NOMO-1 treated with dmso at 0.1 percent for 144 hours (cell line): ENCODE measurements at regions not wholly inside any gene's neighbourhood (a gene's known extent, or its start where the extent isn't known, plus 50 kb on each side); places are given as distances from the start of the nearest gene placed in this dataset.
"Not testable (repeated sequence)": the region's sequence is repeated elsewhere in the genome, so short reads cannot be mapped to it uniquely, and the experiment has no call there.

Experiments
- DNase-seq: peaks from one replicate; lab custom pipeline; 2025; ENCODE audit not compliant: unreplicated experiment; lab: John Stamatoyannopoulos, UW

DNA sequence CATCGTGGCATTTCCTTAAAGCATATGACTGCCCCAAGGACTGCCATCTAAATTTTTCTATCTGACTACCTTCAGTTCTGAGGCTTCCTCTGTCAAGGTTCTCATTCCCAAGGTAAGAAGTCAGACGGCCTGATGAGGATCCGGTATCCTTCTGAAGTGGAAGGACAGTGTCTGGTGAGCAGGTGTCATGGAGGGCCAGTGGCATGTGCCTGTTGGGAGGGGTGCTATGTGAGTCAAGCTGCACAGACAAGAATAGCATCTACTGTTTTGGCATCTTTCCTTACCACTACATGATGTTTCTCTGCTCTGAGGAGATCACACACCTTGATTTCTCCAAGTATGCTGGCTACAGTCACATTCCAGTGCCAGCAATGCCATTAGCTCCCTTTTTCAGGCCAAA is 99.6 kb upstream of the RGS1 start:
- DNase-seq = no peak

DNA sequence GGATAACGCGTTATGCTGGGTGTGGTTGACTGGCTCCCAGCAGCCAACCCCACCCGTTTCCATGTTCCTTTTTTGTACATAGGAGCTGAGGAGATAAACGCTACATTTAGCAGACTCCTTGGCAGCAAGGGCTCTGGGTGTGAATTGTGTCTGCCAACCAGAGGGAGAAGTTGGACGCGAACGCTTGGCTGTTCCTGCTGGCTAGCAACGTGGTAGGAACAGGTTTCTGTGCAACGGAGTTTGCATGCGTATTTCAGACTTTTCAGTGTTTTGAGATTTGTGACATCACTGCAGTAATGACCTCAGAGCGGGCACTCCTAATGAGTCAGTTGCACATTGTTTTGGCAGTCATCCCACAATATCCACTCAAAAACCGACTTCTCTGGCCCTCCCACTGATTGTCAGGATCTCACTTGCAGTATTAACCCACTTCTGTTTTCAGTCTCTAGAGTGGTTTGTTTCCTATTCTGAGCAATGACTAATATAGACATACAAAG is 98.7 kb upstream of the RGS1 start:
- DNase-seq = peak; percentile 9

DNA sequence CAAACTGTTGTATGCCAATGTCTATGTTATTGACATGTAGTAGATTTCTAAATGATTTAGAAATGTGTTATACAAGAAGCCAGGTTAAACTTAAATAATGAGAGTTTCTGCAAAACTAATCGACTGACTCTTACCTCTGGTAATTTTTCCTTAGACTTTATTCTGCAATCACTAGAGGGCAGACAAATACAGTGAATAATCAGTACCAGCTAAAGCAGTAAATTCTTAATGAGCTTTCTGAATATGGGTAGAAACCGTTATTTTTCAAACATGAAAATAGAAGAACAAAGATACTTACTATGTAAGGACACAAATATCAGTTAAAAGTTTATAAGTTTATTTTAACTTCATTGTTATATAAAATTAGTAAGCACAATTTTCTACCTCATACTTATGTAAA is 97.9 kb upstream of the RGS1 start:
- DNase-seq = no peak

DNA sequence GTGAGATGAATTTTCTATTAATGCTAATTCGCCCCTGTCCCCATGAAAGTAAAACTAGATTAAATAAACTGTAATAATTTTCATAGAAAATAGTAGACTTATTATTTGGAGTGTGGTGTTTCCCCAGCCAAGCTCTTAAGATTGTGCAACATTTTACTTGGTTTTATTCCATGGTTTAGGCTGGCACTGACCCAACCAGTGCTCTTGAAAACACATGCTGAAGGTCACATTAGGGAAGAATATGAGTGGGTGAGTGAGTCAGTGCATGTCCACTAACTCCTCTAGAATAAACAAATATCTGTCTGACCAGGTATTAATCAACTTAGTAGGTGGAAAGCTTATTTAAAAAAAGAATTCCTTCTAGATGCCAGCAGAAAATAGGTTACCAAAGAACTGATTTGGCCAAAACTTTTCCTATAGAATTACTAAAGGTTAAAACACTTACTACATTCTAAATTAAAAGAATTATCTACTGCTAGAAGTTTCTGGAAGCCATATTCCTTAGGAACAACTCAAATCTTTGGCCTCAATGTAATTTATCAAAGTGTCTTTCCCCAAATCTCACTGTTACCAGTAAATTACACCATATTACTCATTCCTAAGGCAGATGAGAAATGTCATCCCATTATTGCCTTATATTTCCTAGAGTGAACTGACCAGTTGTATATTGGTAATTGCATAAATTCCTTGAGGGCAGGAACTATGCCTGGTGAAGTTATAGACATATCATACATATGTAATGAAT is 89.7 kb upstream of the RGS1 start:
- no peak for DNase-seq

DNA sequence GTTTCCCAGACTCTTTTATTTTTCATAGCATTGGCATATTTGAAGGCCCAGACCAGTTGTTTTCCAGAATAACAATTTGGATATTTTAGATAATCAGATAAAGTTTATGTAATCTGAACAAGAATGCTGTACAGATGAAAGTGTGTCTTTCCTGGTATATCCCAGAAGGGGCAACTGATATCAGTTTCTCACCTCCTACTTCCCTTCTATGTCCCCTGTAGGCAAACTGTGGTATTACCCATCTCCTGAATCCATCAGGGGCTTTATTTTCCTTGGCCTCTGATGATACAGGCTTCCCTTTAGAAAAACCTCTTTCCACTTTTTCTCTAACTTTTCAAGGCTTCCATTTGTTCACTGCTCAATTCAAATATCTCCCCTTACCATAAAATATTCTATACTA is 87.5 kb upstream of the RGS1 start:
- no peak for DNase-seq

DNA sequence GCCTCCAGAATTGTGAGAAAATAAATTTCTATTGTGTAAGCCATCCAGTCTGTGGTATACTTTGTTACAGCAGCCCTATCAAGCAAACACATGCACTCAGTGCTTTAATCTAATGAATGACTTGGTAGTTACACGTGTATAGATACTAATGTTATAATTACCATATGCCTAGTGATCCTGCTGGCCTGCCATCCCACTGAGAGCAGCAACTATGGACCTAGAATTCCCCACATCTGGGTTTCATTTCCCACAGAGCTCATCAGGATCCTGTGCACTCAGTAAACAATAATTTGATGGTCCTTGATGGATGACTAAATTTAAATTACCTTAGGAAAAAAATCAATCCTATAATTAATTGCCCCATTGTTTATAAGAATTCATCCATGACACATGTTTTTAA is 86.5 kb upstream of the RGS1 start:
- no peak for DNase-seq

DNA sequence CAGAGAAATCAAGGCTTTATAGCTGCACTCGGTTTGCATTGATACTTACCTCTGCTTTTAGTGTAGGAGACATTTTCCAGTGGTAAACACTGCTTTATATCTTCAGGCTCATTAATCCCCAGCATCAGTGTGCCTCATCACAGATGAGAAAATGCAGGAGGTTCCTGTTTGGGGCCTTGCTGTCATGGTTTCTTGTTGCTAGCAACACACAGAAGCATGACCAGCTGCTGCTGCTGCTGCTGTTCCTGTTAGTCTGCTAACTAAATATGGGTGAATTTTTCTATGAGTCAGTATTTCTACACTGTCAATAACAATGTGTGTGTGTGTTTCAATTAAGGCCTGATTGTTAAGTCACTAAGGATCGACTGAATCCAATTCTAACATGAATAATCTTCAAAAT is 85.8 kb upstream of the RGS1 start:
- DNase-seq = no peak

DNA sequence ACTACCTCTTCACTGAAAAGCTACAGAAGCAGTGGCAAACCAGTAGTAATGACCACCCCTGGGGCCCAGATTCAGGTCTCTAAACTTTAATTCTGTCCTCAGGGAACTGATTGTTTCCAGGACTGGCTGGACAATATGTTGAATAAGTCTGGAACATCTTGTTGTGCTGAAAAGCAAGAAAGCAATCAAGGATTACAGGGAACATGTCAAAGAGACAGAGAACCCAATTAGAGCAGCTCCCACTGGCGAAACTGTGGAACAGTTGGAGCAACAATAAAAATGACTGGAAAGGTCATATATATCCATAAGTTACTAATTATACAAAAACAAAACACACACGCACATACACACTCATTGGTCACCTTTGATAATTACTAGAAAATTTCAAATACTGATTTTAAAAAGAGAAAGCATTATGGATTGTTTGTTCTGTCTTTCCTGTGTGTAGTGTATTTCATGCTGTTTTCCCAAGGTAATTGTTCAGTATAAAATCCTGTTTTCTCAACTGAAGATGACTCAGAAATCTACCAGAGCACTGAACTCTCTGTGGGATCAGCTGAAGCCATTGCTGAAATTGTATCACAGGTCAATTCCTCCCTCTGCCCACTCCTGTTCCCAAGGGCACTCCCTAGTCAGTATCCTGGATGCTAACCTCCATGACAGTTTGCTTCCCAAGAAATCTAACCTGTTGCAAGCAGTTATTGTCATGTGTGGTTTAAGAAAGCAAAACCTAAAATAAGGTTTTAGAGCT is 83.6 kb upstream of the RGS1 start:
- DNase-seq = no peak

DNA sequence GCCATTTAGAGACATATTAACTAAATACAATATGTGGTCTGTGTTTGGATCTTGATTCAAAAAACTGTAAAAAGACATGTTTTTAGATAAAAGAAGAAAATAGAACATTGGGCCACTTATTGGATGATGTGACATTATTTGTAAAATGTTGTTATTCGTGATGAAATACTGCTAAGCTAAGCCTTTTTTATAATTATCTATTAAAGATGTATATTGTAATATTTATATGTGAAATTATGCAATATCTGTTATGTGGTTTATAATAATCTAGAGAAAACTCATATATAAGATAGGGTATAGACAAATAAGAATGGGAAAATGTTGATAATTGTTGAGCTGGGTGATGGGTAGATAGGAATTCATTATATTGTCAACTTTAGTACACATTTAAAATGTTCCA is 82.0 kb upstream of the RGS1 start:
- no peak for DNase-seq

DNA sequence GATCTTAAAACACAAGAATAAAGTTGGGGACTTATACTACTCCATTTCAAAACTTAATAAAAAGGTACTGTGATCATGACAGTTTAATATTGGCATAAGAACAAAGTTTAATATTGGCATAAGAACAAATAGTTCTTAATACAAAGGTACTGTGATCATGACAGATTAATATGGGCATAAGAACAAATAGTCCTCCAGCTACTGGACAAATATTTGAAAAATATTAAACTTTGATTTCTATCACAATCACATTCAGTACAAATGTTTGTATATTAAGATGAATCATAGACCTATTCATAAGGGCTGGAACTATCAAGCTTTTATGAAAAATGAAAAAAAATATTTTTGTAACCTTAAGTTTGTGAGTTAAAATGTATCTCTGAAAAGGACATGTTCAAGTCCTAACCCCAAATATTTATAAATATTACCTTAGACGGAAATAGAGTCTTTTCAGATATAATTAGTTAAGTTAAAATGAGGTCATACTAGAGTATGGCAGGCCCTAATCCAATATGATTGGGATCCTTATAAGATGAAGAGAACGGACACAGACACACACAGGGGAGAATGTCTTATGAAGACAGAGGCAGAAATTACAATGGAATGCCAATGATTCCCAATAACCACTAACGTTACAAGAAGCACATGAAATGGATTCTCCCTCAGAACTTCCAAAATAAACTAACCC is 79.1 kb upstream of the RGS1 start:
- DNase-seq = no peak

DNA sequence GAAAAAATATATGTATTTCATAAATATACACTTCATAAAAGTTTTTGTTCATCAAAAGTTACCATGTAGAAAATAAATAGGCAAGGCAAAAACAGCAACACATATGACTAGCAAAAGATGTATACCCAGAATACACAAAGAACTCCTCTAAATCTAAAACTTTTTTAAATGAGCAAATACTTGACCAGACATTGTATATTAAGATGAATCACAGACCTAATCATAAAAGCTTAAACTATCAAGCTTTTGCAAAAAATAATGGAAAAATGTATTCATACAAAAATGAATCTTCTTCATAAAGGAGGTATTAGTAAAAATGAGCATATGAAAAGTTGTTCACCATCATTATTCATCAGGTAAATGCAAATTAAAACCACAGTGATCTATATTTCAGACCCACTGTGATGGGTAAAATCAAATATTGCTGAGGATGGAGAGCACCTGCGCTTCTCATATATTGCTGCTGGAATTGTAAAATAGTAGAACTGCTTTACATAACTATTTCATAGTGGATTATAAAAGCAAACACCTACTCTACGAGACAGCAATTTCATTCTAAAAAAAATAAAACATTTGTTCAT is 78.3 kb upstream of the RGS1 start:
- DNase-seq = no peak

DNA sequence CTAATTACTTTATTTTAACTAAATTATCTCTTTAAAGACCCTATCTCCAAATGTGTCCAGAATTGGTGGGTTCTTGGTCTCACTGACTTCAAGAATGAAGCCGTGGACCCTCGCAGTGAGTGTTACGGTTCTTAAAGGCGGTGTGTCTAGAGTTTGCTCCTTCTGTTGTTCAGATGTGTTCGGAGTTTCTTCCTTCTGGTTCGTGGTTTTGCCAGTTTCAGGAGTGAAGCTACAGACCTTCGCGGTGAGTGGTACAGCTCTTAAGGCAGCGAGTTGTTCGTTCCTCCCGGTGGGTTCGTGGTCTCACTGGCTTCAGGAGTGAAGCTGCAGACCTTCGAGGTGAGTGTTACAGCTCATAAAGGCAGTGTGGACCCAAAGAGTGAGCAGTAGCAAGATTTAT is 77.5 kb upstream of the RGS1 start:
- not testable (repeated sequence) for DNase-seq

DNA sequence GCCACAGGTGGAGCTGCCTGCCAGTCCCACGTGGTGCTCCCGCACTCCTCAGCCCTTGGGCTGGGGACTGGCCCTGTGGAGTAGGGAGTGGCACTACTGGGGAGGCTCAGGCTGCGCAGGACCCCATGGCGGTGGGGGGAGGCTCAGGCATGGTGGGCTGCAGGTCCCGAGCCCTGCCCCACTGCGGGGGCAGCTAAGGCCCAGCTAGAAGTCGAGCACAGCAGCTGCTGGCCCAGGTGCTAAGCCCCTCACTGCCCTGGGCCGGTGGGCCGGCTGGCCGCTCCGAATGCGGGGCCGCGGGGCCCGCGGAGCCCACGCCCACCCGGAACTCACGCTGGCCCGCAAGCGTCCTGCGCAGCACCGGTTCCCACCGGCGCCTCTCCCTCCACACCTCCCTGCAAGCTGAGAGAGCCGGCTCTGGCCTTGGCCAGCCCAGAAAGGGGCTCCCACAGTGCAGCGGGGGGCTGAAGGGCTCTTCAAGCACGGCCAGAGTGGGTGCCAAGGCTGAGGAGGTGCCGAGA is 76.5 kb upstream of the RGS1 start:
- not testable (repeated sequence) for DNase-seq

DNA sequence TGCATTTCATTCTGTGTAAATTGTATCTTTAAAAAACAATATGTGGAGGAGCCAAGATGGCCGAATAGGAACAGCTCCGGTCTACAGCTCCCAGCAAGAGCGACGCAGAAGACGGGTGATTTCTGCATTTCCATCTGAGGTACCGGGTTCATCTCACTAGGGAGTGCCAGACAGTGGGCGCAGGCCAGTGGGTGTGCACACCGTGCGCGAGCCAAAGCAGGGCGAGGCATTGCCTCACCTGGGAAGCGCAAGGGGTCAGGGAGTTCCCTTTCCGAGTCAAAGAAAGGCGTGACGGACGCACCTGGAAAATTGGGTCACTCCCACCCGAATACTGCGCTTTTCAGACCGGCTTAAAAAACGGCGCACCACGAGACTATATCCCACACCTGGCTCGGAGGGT is 75.0 kb upstream of the RGS1 start:
- DNase-seq = not testable (repeated sequence)

DNA sequence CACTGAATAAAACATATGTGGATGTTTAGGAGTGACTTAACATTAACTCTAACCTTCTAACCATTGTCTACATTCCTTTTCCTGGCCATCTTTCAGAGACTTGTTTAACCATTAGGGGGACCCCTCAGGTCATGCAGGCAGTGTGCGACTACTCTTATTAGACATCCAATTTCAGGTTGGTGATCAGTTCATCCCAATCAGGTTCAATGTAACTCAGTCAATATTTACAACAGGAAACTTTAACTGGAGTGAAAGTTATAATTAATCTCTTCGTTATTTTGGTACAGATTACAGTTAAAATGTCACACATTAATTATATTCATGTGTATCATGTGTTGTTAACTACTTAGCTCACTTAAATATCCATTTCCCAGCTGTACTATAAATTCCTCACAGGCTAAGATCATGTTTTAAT is 68.8 kb upstream of the RGS1 start:
- no peak for DNase-seq

DNA sequence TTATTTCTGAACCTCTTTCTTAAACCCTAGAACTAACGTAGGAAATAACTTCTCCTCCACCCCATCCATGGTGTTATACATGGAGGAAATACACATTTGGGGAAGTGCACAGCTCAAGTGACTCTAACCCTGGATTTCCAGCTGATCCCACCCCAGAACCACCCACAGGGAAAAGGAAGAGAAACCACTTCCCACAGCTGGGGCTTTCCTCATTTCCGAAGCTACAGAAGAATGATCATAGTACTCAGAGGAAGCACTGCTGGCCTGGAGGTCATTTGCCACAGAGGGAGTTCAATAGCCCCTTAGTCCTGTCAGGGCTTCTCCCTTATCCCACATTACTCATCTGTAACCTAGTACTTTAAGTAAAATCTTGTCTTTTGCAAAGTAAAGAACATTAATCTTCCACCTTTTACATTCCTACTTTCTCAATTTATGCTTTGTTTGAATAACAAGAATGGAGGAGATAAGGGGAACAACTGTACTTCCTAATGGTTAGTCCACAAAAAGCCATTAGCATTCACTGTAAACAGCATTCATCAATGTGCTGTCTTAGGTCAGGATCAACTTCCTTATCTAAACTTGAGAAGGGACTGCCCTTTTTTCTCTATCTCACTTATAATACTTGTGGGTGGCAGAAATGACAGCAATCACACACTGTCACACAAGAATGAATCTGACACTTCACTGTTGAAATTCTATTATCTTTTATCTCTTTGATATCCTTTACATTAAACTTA is 63.0 kb upstream of the RGS1 start:
- no peak for DNase-seq

DNA sequence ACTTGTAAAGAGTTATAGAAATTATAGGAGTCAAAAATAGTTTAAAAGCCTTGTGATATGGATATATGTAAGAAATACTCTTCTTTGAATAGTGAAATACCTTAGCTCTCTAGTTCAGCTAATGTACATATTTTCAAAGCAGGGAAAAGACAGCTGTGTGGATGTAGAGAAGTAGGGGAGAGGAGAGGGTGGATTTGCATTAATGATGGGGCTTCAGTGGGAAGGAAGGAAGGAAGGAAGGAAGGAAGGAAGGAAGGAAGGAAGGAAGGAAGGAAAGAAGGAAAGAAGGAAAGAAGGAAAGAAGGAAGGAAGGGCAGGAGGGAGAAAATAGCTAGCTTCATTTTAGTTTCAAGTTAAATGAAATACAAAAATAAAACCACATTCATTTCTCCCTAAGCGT is 62.4 kb upstream of the RGS1 start:
- no peak for DNase-seq

DNA sequence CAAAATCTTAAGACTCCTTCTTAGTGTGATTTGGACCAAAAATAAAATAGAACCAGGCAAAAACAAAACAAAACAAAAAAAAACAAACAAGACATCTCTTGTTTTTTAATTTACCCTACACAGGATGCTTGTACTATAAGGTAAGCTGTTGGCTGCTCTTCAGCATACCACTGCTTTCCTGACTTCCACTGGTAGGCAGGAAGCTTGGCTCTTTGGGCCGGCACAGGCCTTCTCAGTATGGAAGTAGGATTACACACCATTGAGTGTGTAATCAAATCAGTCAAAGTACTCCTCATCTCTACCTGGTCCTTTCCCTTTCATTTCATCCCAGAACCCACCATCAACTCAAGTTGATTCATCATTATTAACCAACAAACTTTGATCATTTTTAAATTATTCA is 61.9 kb upstream of the RGS1 start:
- no peak for DNase-seq

DNA sequence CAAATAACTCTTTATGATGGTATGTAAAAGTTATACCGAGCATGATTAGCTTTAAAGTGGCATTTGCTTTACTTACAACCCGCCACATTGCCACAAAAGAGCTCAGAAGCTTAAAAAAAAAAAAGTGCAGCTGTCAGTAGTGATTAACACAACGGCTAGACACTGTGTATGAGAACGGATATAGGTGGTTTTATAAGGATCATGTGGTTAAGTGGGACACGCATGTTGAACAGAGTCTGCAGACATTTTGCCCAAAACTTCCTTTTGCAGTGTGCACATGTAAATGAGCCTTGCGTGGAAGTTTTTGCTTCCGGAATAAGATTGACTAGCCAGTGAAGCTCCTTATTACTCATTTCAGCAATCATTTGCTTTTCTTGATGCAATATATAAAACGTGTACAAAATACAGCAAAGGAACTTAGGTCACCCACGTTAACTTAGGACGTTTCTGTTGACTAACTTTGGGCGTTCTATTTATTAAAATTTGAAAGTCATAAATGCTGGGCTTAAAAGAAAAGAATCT is 58.7 kb upstream of the RGS1 start:
- peak; percentile 91 for DNase-seq

DNA sequence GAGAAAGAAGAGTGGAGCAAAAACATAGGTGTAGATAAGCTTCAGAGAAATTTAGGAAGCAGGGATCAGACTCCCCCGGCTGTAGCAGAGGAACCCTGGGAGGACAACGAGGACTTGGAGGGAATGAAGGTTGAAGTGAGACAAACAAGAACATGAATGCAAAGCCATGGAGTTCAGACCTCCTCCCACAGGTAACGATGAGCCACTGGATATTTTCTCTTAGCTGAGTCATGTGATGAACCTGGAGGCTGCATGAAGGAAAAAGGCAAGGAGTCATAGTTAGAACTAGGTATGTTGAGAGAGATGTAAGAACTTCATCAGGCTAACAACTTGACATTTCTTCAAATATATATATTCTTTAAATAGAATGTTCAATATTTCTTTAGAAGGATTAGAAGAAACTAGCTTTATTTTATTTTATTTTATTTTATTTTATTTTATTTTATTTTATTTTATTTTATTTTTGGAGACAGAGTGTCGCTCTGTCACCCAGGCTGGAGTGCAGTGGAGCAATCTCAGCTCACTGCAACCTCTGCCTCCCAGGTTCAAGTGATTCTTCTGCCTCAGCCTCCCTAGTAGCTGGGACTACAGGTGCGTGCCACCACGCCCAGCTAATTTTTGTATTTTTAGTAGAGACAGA is 57.7 kb upstream of the RGS1 start:
- DNase-seq = not testable (repeated sequence)
